CD8-positive, alpha-beta memory T cell (primary cell): ENCODE measurements at regions not wholly inside any gene's neighbourhood (a gene's known extent, or its start where the extent isn't known, plus 50 kb on each side); places are given as distances from the start of the nearest gene placed in this dataset.

Experiments used
- CTCF ChIA-PET: fragments of 350-600 bp; sonication (Branson Sonifier 250); formaldehyde crosslinking; loops from one replicate; lab custom pipeline; 2021; ENCODE audit warnings: antibody characterized with exemption; lab: Charles Lee
- POLR2A ChIA-PET: fragments of 350-600 bp; sonication (Branson Sonifier 250); formaldehyde crosslinking; loops from one replicate; lab custom pipeline; 2021; ENCODE audit warnings: antibody characterized with exemption; lab: Charles Lee
- DNase-seq, 5 donors: peaks; one replicate each; pipeline versions ENCODE4 v3.0.0 to v3.0.0-alpha.2; 2020 to 2022; ENCODE audit warnings: mixed read lengths in 1 of 5
- H3K27ac ChIP-seq: one replicate; pipeline ENCODE4 v1.7.0; 2013; ENCODE audit warnings: low read depth, mild to moderate bottlenecking, low read length, moderate library complexity
- H3K27me3 ChIP-seq: 2 replicates; pipeline ENCODE4 v1.7.0; 2013; ENCODE audit warnings: low read length, mild to moderate bottlenecking; ENCODE audit not compliant: insufficient read depth, poor library complexity, severe bottlenecking
- H3K36me3 ChIP-seq: 2 replicates; pipeline ENCODE4 v1.7.0; 2013; ENCODE audit warnings: mild to moderate bottlenecking, low read length, moderate library complexity; ENCODE audit not compliant: insufficient read depth
- H3K4me1 ChIP-seq: 2 replicates; pipeline ENCODE4 v1.7.0; 2013; ENCODE audit warnings: mild to moderate bottlenecking, low read length, moderate library complexity; ENCODE audit not compliant: insufficient read depth
- H3K4me3 ChIP-seq: 2 replicates; pipeline ENCODE4 v1.7.0; 2013; ENCODE audit warnings: mild to moderate bottlenecking, low read length
- H3K9me3 ChIP-seq: 2 replicates; pipeline ENCODE4 v1.7.0; 2013; ENCODE audit warnings: mild to moderate bottlenecking, low read length
- H3K27ac Mint-ChIP-seq, 8 donors: one replicate each; pipeline ENCODE4 v1.8.0; 2020 to 2021; ENCODE audit warnings: mixed read lengths in 8 of 8, mild to moderate bottlenecking in 6 of 8, inconsistent platforms in 3 of 8, moderate library complexity in 3 of 8
- H3K27me3 Mint-ChIP-seq, 2 donors: one replicate each; pipeline ENCODE4 v1.8.0; 2020 to 2021; ENCODE audit warnings: mixed read lengths in 2 of 2, mild to moderate bottlenecking in 1 of 2, moderate library complexity in 1 of 2
- H3K36me3 Mint-ChIP-seq, 3 donors: one replicate each; pipeline ENCODE4 v1.8.0; 2020 to 2021; ENCODE audit warnings: mixed read lengths in 3 of 3, inconsistent platforms in 1 of 3, mild to moderate bottlenecking in 1 of 3
- H3K4me1 Mint-ChIP-seq, 3 donors: one replicate each; pipeline ENCODE4 v1.8.0; 2020 to 2021; ENCODE audit warnings: mixed read lengths in 3 of 3, inconsistent platforms in 1 of 3, mild to moderate bottlenecking in 1 of 3
- H3K4me3 Mint-ChIP-seq, 7 donors: one replicate each; pipeline ENCODE4 v1.8.0; 2020 to 2021; ENCODE audit warnings: mixed read lengths in 7 of 7, mild to moderate bottlenecking in 6 of 7, moderate library complexity in 4 of 7, inconsistent platforms in 2 of 7
- H3K9me3 Mint-ChIP-seq, 5 donors: one replicate each; pipeline ENCODE4 v1.8.0; 2020 to 2022; ENCODE audit warnings: mixed read lengths in 5 of 5, mild to moderate bottlenecking in 3 of 5, moderate library complexity in 2 of 5, inconsistent platforms in 1 of 5

GRCh38 chr3:152938974-152939636, 104.2 kb downstream of the P2RY1 start:
- no peak overlapping the region for H3K27ac Mint-ChIP-seq
- peaks cover 0 to 7% of the 10 kb centered on the region in 2 donors for H3K27me3 Mint-ChIP-seq
- Histone ChIP-seq H3K27me3 (no peaks in the 10 kb centered on the region), H3K36me3 (no peaks in the 10 kb centered on the region), H3K4me3 (no peak overlapping the region), H3K9me3 (no peaks in the 10 kb centered on the region), H3K27ac (no peak overlapping the region), H3K4me1 (no peaks in the 10 kb centered on the region)
- H3K36me3 Mint-ChIP-seq, result no peaks in the 10 kb centered on the region
- H3K4me3 Mint-ChIP-seq, result no peak overlapping the region
- CTCF ChIA-PET, result no interaction called here
- H3K4me1 Mint-ChIP-seq, result no peaks in the 10 kb centered on the region
- DNase-seq, result no peak
- no peaks in the 10 kb centered on the region for H3K9me3 Mint-ChIP-seq
- POLR2A ChIA-PET, result no interaction called here

GRCh38 chr3:152941859-152942258, 106.9 kb downstream of the P2RY1 start:
- ChIA-PET POLR2A (no interaction called here), CTCF (no interaction called here)
- no peak overlapping the region for H3K4me3 Mint-ChIP-seq
- no peak for DNase-seq
- H3K9me3 ChIP-seq, result no peaks in the 10 kb centered on the region
- H3K27me3 Mint-ChIP-seq, result peaks cover 2 to 3% of the 10 kb centered on the region in 2 donors
- no peak overlapping the region for H3K27ac Mint-ChIP-seq
- H3K4me1 Mint-ChIP-seq, result no peaks in the 10 kb centered on the region
- H3K27me3 ChIP-seq, result no peaks in the 10 kb centered on the region
- H3K9me3 Mint-ChIP-seq, result no peaks in the 10 kb centered on the region
- H3K36me3 Mint-ChIP-seq, result no peaks in the 10 kb centered on the region
- no peaks in the 10 kb centered on the region for H3K36me3 ChIP-seq
- no peak overlapping the region for H3K27ac ChIP-seq
- H3K4me3 ChIP-seq, result no peak overlapping the region
- H3K4me1 ChIP-seq, result no peaks in the 10 kb centered on the region

- no peaks in the 10 kb centered on the region for H3K4me1 Mint-ChIP-seq
- H3K27me3 Mint-ChIP-seq, result peaks cover 2 to 3% of the 10 kb centered on the region in 2 donors
- H3K9me3 Mint-ChIP-seq, result no peaks in the 10 kb centered on the region
- H3K4me1 ChIP-seq, result no peaks in the 10 kb centered on the region
- H3K27me3 ChIP-seq, result no peaks in the 10 kb centered on the region
- H3K27ac Mint-ChIP-seq, result no peak overlapping the region
- DNase-seq, result no peak
- H3K4me3 Mint-ChIP-seq, result no peak overlapping the region
- no peaks in the 10 kb centered on the region for H3K36me3 ChIP-seq
- H3K27ac ChIP-seq, result no peak overlapping the region
- CTCF ChIA-PET, result no interaction called here
- POLR2A ChIA-PET, result no interaction called here
- no peaks in the 10 kb centered on the region for H3K36me3 Mint-ChIP-seq
- no peaks in the 10 kb centered on the region for H3K9me3 ChIP-seq
- no peak overlapping the region for H3K4me3 ChIP-seq
Measured at GRCh38 chr3:152942366-152942765, 107.4 kb downstream of the P2RY1 start.

GRCh38 chr3:152943645-152944044, 108.7 kb downstream of the P2RY1 start:
- no peaks in the 10 kb centered on the region for H3K4me1 Mint-ChIP-seq
- H3K27me3 Mint-ChIP-seq, result peaks cover 2 to 3% of the 10 kb centered on the region in 2 donors
- H3K4me3 Mint-ChIP-seq, result no peak overlapping the region

GRCh38 chr3:152944671-152945070, 109.7 kb downstream of the P2RY1 start:
- Histone ChIP-seq H3K27ac (no peak overlapping the region), H3K4me1 (no peaks in the 10 kb centered on the region), H3K4me3 (no peak overlapping the region), H3K36me3 (no peaks in the 10 kb centered on the region), H3K27me3 (no peaks in the 10 kb centered on the region), H3K9me3 (no peaks in the 10 kb centered on the region)
- Mint-ChIP-seq H3K4me3 (no peak overlapping the region), H3K27ac (no peak overlapping the region), H3K9me3 (no peaks in the 10 kb centered on the region), H3K36me3 (no peaks in the 10 kb centered on the region), H3K4me1 (no peaks in the 10 kb centered on the region), H3K27me3 (peaks cover 2 to 3% of the 10 kb centered on the region in 2 donors)
- ChIA-PET POLR2A (no interaction called here), CTCF (no interaction called here)
- DNase-seq, result no peak

More at GRCh38 chr3:152943645-152944044, 108.7 kb downstream of the P2RY1 start:
- CTCF ChIA-PET, result no interaction called here
- Mint-ChIP-seq H3K27ac (no peak overlapping the region), H3K36me3 (no peaks in the 10 kb centered on the region), H3K9me3 (no peaks in the 10 kb centered on the region)
- POLR2A ChIA-PET, result no interaction called here
- Histone ChIP-seq H3K36me3 (no peaks in the 10 kb centered on the region), H3K4me1 (no peaks in the 10 kb centered on the region), H3K9me3 (no peaks in the 10 kb centered on the region), H3K27me3 (no peaks in the 10 kb centered on the region), H3K4me3 (no peak overlapping the region), H3K27ac (no peak overlapping the region)
- no peak for DNase-seq

GRCh38 chr3:152945556-152945955, 110.6 kb downstream of the P2RY1 start:
- Histone ChIP-seq H3K4me1 (no peaks in the 10 kb centered on the region), H3K27ac (no peak overlapping the region), H3K36me3 (no peaks in the 10 kb centered on the region), H3K27me3 (no peaks in the 10 kb centered on the region), H3K4me3 (no peak overlapping the region), H3K9me3 (no peaks in the 10 kb centered on the region)
- no peak for DNase-seq
- Mint-ChIP-seq H3K36me3 (no peaks in the 10 kb centered on the region), H3K4me3 (no peak overlapping the region), H3K27me3 (peaks cover 2 to 3% of the 10 kb centered on the region in 2 donors), H3K4me1 (no peaks in the 10 kb centered on the region), H3K27ac (no peak overlapping the region), H3K9me3 (no peaks in the 10 kb centered on the region)
- ChIA-PET POLR2A (no interaction called here), CTCF (no interaction called here)

GRCh38 chr3:152957491-152957890, 122.6 kb downstream of the P2RY1 start:
- no peaks in the 10 kb centered on the region for H3K27me3 ChIP-seq
- no peaks in the 10 kb centered on the region for H3K4me1 Mint-ChIP-seq
- H3K27ac ChIP-seq, result no peak overlapping the region
- no peak overlapping the region for H3K4me3 Mint-ChIP-seq
- no peaks in the 10 kb centered on the region for H3K36me3 ChIP-seq
- H3K9me3 ChIP-seq, result no peaks in the 10 kb centered on the region
- H3K4me1 ChIP-seq, result no peaks in the 10 kb centered on the region
- no peak overlapping the region for H3K27ac Mint-ChIP-seq
- ChIA-PET CTCF (no interaction called here), POLR2A (no interaction called here)
- H3K27me3 Mint-ChIP-seq, result peaks cover 0 to 4% of the 10 kb centered on the region in 2 donors
- no peaks in the 10 kb centered on the region for H3K9me3 Mint-ChIP-seq
- no peak overlapping the region for H3K4me3 ChIP-seq
- no peak for DNase-seq
- H3K36me3 Mint-ChIP-seq, result no peaks in the 10 kb centered on the region

GRCh38 chr3:152959307-152959706, 124.4 kb downstream of the P2RY1 start:
- H3K9me3 ChIP-seq, result no peaks in the 10 kb centered on the region
- no peaks in the 10 kb centered on the region for H3K4me1 ChIP-seq
- no peaks in the 10 kb centered on the region for H3K27me3 ChIP-seq
- H3K4me3 ChIP-seq, result no peak overlapping the region
- H3K9me3 Mint-ChIP-seq, result no peaks in the 10 kb centered on the region
- H3K36me3 Mint-ChIP-seq, result no peaks in the 10 kb centered on the region
- H3K27ac ChIP-seq, result no peak overlapping the region
- ChIA-PET POLR2A (no interaction called here), CTCF (no interaction called here)
- no peak for DNase-seq
- no peaks in the 10 kb centered on the region for H3K36me3 ChIP-seq
- peaks cover 0 to 4% of the 10 kb centered on the region in 2 donors for H3K27me3 Mint-ChIP-seq
- H3K4me3 Mint-ChIP-seq, result no peak overlapping the region
- no peaks in the 10 kb centered on the region for H3K4me1 Mint-ChIP-seq
- no peak overlapping the region for H3K27ac Mint-ChIP-seq
